IPS-15b (cell line): ENCODE measurements at regions not wholly inside any gene's neighbourhood (a gene's known extent, or its start where the extent isn't known, plus 50 kb on each side); places are given as distances from the start of the nearest gene placed in this dataset.

Source experiments
- H3K27me3 ChIP-seq: one replicate; pipeline ENCODE4 v1.6.1; 2013; ENCODE audit warnings: low read length; ENCODE audit not compliant: control insufficient read depth, insufficient read depth
- H3K36me3 ChIP-seq: one replicate; pipeline ENCODE4 v1.6.1; 2013; ENCODE audit warnings: low read length; ENCODE audit not compliant: control insufficient read depth, insufficient read depth
- H3K4me1 ChIP-seq: one replicate; pipeline ENCODE4 v1.6.1; 2013; ENCODE audit warnings: mild to moderate bottlenecking, low read length; ENCODE audit not compliant: control insufficient read depth, insufficient read depth
- H3K4me3 ChIP-seq: one replicate; pipeline ENCODE4 v1.5.1; 2013; ENCODE audit warnings: low read depth, low read length
- H3K9ac ChIP-seq: one replicate; pipeline ENCODE4 v1.6.1; 2013; ENCODE audit warnings: low read depth, mild to moderate bottlenecking, low read length
- H3K9me3 ChIP-seq: one replicate; pipeline ENCODE4 v1.6.1; 2013; ENCODE audit warnings: mild to moderate bottlenecking, low read length; ENCODE audit not compliant: control insufficient read depth, insufficient read depth

GRCh38 chr1:30271401-30272276, 451.7 kb downstream of the MATN1 start:
- Histone ChIP-seq H3K4me3 (no peak overlapping the region), H3K9me3 (no peaks in the 10 kb centered on the region), H3K27me3 (no peaks in the 10 kb centered on the region), H3K9ac (no peak overlapping the region), H3K4me1 (no peaks in the 10 kb centered on the region), H3K36me3 (no peaks in the 10 kb centered on the region)

GRCh38 chr1:30270461-30270860, 452.9 kb downstream of the MATN1 start:
- Histone ChIP-seq H3K36me3 (no peaks in the 10 kb centered on the region), H3K9me3 (no peaks in the 10 kb centered on the region), H3K4me1 (no peaks in the 10 kb centered on the region), H3K9ac (no peak overlapping the region), H3K4me3 (no peak overlapping the region), H3K27me3 (no peaks in the 10 kb centered on the region)

GRCh38 chr1:30268923-30269666, 454.3 kb downstream of the MATN1 start:
- no peaks in the 10 kb centered on the region for H3K27me3 ChIP-seq
- H3K9me3 ChIP-seq = no peaks in the 10 kb centered on the region
- H3K4me1 ChIP-seq = no peaks in the 10 kb centered on the region
- H3K4me3 ChIP-seq = no peak overlapping the region
- no peaks in the 10 kb centered on the region for H3K36me3 ChIP-seq
- no peak overlapping the region for H3K9ac ChIP-seq

GRCh38 chr1:30267856-30268255, 455.5 kb downstream of the MATN1 start:
- Histone ChIP-seq H3K9ac (no peak overlapping the region), H3K4me1 (no peaks in the 10 kb centered on the region), H3K4me3 (no peak overlapping the region), H3K36me3 (no peaks in the 10 kb centered on the region), H3K27me3 (no peaks in the 10 kb centered on the region), H3K9me3 (no peaks in the 10 kb centered on the region)

- H3K4me1 ChIP-seq = no peaks in the 10 kb centered on the region
Measured at GRCh38 chr1:30267046-30267445, 456.3 kb downstream of the MATN1 start.

GRCh38 chr1:30265127-30266070, 458.0 kb downstream of the MATN1 start:
- no peak overlapping the region for H3K9ac ChIP-seq
- no peaks in the 10 kb centered on the region for H3K27me3 ChIP-seq
- no peaks in the 10 kb centered on the region for H3K4me1 ChIP-seq
- H3K4me3 ChIP-seq = no peak overlapping the region
- H3K36me3 ChIP-seq = no peaks in the 10 kb centered on the region
- no peaks in the 10 kb centered on the region for H3K9me3 ChIP-seq

More at GRCh38 chr1:30267046-30267445, 456.3 kb downstream of the MATN1 start:
- Histone ChIP-seq H3K27me3 (no peaks in the 10 kb centered on the region), H3K36me3 (no peaks in the 10 kb centered on the region), H3K9me3 (no peaks in the 10 kb centered on the region), H3K4me3 (no peak overlapping the region), H3K9ac (no peak overlapping the region)

- Histone ChIP-seq H3K9me3 (no peaks in the 10 kb centered on the region), H3K4me3 (no peak overlapping the region), H3K27me3 (no peaks in the 10 kb centered on the region), H3K4me1 (no peaks in the 10 kb centered on the region), H3K36me3 (no peaks in the 10 kb centered on the region), H3K9ac (no peak overlapping the region)
Measured at GRCh38 chr1:30264672-30265025, 458.7 kb downstream of the MATN1 start.

GRCh38 chr1:30263888-30264671, 459.3 kb downstream of the MATN1 start:
- Histone ChIP-seq H3K4me1 (no peaks in the 10 kb centered on the region), H3K9ac (no peak overlapping the region), H3K27me3 (no peaks in the 10 kb centered on the region), H3K4me3 (no peak overlapping the region), H3K36me3 (no peaks in the 10 kb centered on the region), H3K9me3 (no peaks in the 10 kb centered on the region)

- H3K4me1 ChIP-seq = no peaks in the 10 kb centered on the region
- no peak overlapping the region for H3K4me3 ChIP-seq
- H3K27me3 ChIP-seq = no peaks in the 10 kb centered on the region
- no peaks in the 10 kb centered on the region for H3K36me3 ChIP-seq
- no peaks in the 10 kb centered on the region for H3K9me3 ChIP-seq
- H3K9ac ChIP-seq = no peak overlapping the region
Measured at GRCh38 chr1:30263405-30263804, 460.0 kb downstream of the MATN1 start.

GRCh38 chr1:30262158-30262557, 461.2 kb downstream of the MATN1 start:
- Histone ChIP-seq H3K36me3 (no peaks in the 10 kb centered on the region), H3K4me3 (no peak overlapping the region), H3K9me3 (no peaks in the 10 kb centered on the region), H3K4me1 (no peaks in the 10 kb centered on the region), H3K9ac (no peak overlapping the region), H3K27me3 (no peaks in the 10 kb centered on the region)

- H3K4me1 ChIP-seq = no peaks in the 10 kb centered on the region
- H3K36me3 ChIP-seq = no peaks in the 10 kb centered on the region
- H3K9me3 ChIP-seq = no peaks in the 10 kb centered on the region
- H3K27me3 ChIP-seq = no peaks in the 10 kb centered on the region
- H3K9ac ChIP-seq = no peak overlapping the region
- no peak overlapping the region for H3K4me3 ChIP-seq
Measured at GRCh38 chr1:30260318-30260717, 463.1 kb downstream of the MATN1 start.
